LNCaP clone FGC (cell line): ENCODE measurements at regions not wholly inside any gene's neighbourhood (a gene's known extent, or its start where the extent isn't known, plus 50 kb on each side); places are given as distances from the start of the nearest gene placed in this dataset.

Experiments
- DNase-seq: peaks from one replicate; pipeline ENCODE4 v3.0.0-alpha.2; 2011; ENCODE audit warnings: low read depth
- H3K4me3 ChIP-seq: 2 replicates; pipeline ENCODE4 v1.5.1; 2011; ENCODE audit warnings: mild to moderate bottlenecking, low read depth, low read length, control low read depth
- TF ChIP-seq, protein P1 (sequence below): IDR thresholded peaks from 2 replicates; pipeline ENCODE4 v1.5.1; 2012; ENCODE audit warnings: mild to moderate bottlenecking; ENCODE audit not compliant: control insufficient read depth, insufficient read depth; ENCODE audit errors: extremely low read depth

DNA sequence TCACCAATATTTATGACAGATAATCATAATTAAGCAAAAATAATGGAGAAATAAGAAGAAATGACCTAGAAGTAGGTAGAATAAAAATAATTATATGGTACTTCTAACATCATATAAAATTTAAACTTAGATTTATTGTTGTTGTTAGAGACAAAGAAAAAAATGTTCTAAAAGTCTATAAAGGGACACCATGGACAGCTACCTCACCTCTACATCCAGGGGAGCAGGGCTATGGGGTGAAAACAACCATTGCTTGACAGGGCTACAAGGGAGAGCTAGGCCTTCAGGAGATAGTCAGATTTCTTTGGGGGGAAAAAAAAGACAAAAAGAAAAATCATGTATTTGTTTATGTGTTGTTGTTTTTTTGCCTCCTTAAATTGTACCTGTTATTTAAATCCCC lies 841.9 kb downstream of the VGLL3 start:
- TF ChIP-seq, protein P1, sequence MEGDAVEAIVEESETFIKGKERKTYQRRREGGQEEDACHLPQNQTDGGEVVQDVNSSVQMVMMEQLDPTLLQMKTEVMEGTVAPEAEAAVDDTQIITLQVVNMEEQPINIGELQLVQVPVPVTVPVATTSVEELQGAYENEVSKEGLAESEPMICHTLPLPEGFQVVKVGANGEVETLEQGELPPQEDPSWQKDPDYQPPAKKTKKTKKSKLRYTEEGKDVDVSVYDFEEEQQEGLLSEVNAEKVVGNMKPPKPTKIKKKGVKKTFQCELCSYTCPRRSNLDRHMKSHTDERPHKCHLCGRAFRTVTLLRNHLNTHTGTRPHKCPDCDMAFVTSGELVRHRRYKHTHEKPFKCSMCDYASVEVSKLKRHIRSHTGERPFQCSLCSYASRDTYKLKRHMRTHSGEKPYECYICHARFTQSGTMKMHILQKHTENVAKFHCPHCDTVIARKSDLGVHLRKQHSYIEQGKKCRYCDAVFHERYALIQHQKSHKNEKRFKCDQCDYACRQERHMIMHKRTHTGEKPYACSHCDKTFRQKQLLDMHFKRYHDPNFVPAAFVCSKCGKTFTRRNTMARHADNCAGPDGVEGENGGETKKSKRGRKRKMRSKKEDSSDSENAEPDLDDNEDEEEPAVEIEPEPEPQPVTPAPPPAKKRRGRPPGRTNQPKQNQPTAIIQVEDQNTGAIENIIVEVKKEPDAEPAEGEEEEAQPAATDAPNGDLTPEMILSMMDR: no peak

DNA sequence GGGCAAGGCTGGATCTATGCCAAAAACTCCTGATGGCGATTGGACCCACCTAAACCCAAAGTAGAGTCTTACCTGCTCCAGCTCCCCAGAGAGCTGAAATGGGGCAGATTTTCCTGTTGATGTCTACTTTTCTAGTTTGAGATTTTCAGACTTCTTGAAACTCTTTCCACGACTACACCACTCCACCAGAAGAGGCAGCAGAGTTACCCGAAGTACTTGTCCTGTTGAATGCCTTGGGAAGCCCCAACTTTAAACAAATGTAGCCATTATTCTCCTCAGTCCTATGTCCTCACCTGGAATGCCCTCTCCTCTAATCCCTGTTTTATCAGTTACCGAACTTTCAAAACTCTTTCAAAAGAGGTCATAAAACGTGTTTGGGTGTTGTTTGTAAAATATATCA lies 843.8 kb downstream of the VGLL3 start:
- H3K4me3 ChIP-seq: no peak overlapping the region
- TF ChIP-seq, protein P1: 0 out of 2 replicates have a peak, but pooled peaks have one; percentile 17
- DNase-seq: no peak

More for the DNA sequence above, 841.9 kb downstream of the VGLL3 start:
- no peak for DNase-seq
- H3K4me3 ChIP-seq: no peak overlapping the region

DNA sequence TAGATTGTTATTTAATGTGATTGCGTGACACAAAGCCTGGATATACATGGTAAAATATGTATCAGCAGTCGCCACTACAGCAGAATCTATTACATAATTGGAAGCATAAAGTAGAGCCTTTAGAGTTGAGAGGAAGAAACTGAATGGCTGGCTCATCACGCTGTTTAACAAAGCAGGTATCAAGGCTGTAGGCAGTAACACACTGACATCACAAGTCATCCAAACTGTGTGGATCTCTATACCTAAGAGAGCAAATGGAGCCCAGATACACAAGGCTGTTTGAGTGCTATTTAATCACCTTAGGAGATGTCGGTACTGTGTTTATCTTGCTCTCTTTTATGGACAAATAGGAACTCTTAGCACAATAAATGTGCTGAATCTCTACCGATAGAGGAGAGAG lies 864.4 kb downstream of the VGLL3 start:
- TF ChIP-seq, protein P1: no peak
- no peak overlapping the region for H3K4me3 ChIP-seq
- no peak for DNase-seq
